ENCODE measurements at regions not wholly inside any gene's neighbourhood (a gene's known extent, or its start where the extent isn't known, plus 50 kb on each side); places are given as distances from the start of the nearest gene placed in this dataset.

DNA sequence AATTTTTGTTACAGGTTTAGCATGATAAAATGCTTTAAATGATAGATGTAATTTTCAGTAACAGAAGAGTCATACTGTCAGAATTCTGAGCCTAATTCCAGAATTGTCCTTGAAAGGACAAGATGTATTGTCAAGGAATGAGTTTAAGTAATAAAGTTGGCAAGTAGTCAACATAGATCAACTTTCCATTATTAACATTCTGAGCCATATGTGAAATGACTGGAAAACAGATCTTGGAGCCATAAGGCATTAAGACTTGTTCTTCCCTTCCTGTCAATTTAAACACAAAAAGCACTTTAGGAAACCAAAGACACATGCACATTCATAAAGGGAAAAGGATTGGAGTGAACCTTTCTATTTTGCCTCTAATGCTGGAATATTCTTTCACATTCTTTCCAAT is 107.0 kb downstream of the ODF2L start:
- Histone ChIP-seq H3K27me3 (replicated peaks in 1 of 4; ENCODE audit: control insufficient read depth in 3 of 4, extremely low read depth in 1 of 4, insufficient read depth in 3 of 4, low read length in 3 of 4) (no peaks in the 10 kb centered on the region), H3K9ac (replicated peaks in 1 of 4; ENCODE audit: extremely low read depth in 1 of 4, low read depth in 3 of 4, low read length in 3 of 4) (no peak overlapping the region), H3K23me2 (ENCODE audit: low read depth, low read length) (no peaks in the 10 kb centered on the region), H2BK12ac (ENCODE audit: low read depth, low read length) (no peak overlapping the region), H4K91ac (replicated peaks; ENCODE audit: insufficient read length, low read length) (no peak overlapping the region), H3K4me3 (ENCODE audit: extremely low read depth in 1 of 4, insufficient read depth in 2 of 4, low read depth in 3 of 4, low read length in 4 of 4) (no peak overlapping the region), H4K8ac (ENCODE audit: extremely low read depth, insufficient read depth, low read length) (no peak overlapping the region), H2AFZ (ENCODE audit: low read length) (no peak overlapping the region), H3K79me1 (ENCODE audit: low read depth, low read length) (no peaks in the 10 kb centered on the region), H3K56ac (replicated peaks; ENCODE audit: insufficient read length, low read depth, low read length) (no peak overlapping the region), H4K20me1 (replicated peaks in 1 of 2; ENCODE audit: control insufficient read depth in 1 of 2, insufficient read depth in 2 of 2, low read length in 2 of 2) (no peaks in the 10 kb centered on the region), H3K36me3 (ENCODE audit: control insufficient read depth in 2 of 4, insufficient read depth in 4 of 4, low read length in 3 of 4) (no peaks in the 10 kb centered on the region), H3K79me2 (ENCODE audit: control insufficient read depth in 1 of 2, insufficient read depth in 2 of 2, low read length in 2 of 2) (no peaks in the 10 kb centered on the region), H2BK15ac (ENCODE audit: low read length) (no peak overlapping the region), H3K23ac (ENCODE audit: insufficient read length) (no peak overlapping the region), H3K18ac (ENCODE audit: extremely low read depth, low read length) (no peak overlapping the region), H3K14ac (ENCODE audit: insufficient read length) (no peak overlapping the region), H3K4me2 (ENCODE audit: insufficient read depth in 1 of 2, low read depth in 2 of 2, low read length in 2 of 2) (no peak overlapping the region), H2AK5ac (ENCODE audit: low read depth, low read length) (no peak overlapping the region), H2BK5ac (ENCODE audit: low read depth, low read length) (no peak overlapping the region), H3K9me3 (ENCODE audit: insufficient read depth in 2 of 2, low read depth in 1 of 2, low read length in 1 of 2) (no peaks in the 10 kb centered on the region), H3K4ac (replicated peaks; ENCODE audit: insufficient read length, low read depth, low read length) (no peak overlapping the region), H4K5ac (ENCODE audit: insufficient read length, low read depth, low read length) (no peak overlapping the region), H3K4me1 (replicated peaks in 1 of 4; ENCODE audit: control insufficient read depth in 3 of 4, insufficient read depth in 4 of 4, low read length in 3 of 4) (no peaks in the 10 kb centered on the region), H3K27ac (ENCODE audit: low read depth, low read length) (no peak overlapping the region), H2BK120ac (replicated peaks; ENCODE audit: low read depth, low read length) (no peak overlapping the region), H2BK20ac (ENCODE audit: low read length) (no peak overlapping the region)
- CTCF ChIA-PET (ENCODE audit: partially characterized antibody), result interaction anchor here (0.5 kb wide), 1 partner anchor 889 kb away, joined by 3 read pairs; no protein-coding TSS in a partner anchor
- DNase-seq (ENCODE audit: low read depth in 1 of 2, low spot score in 2 of 2) (no peak), FAIRE-seq (no peak)
- POLR2A ChIA-PET (ENCODE audit: partially characterized antibody), result no interaction called here
- no peak for TF ChIP-seq SIRT6 (IDR thresholded peaks at IDR 0.05; ENCODE audit: low read length)
- TF ChIP-seq, protein P1, sequence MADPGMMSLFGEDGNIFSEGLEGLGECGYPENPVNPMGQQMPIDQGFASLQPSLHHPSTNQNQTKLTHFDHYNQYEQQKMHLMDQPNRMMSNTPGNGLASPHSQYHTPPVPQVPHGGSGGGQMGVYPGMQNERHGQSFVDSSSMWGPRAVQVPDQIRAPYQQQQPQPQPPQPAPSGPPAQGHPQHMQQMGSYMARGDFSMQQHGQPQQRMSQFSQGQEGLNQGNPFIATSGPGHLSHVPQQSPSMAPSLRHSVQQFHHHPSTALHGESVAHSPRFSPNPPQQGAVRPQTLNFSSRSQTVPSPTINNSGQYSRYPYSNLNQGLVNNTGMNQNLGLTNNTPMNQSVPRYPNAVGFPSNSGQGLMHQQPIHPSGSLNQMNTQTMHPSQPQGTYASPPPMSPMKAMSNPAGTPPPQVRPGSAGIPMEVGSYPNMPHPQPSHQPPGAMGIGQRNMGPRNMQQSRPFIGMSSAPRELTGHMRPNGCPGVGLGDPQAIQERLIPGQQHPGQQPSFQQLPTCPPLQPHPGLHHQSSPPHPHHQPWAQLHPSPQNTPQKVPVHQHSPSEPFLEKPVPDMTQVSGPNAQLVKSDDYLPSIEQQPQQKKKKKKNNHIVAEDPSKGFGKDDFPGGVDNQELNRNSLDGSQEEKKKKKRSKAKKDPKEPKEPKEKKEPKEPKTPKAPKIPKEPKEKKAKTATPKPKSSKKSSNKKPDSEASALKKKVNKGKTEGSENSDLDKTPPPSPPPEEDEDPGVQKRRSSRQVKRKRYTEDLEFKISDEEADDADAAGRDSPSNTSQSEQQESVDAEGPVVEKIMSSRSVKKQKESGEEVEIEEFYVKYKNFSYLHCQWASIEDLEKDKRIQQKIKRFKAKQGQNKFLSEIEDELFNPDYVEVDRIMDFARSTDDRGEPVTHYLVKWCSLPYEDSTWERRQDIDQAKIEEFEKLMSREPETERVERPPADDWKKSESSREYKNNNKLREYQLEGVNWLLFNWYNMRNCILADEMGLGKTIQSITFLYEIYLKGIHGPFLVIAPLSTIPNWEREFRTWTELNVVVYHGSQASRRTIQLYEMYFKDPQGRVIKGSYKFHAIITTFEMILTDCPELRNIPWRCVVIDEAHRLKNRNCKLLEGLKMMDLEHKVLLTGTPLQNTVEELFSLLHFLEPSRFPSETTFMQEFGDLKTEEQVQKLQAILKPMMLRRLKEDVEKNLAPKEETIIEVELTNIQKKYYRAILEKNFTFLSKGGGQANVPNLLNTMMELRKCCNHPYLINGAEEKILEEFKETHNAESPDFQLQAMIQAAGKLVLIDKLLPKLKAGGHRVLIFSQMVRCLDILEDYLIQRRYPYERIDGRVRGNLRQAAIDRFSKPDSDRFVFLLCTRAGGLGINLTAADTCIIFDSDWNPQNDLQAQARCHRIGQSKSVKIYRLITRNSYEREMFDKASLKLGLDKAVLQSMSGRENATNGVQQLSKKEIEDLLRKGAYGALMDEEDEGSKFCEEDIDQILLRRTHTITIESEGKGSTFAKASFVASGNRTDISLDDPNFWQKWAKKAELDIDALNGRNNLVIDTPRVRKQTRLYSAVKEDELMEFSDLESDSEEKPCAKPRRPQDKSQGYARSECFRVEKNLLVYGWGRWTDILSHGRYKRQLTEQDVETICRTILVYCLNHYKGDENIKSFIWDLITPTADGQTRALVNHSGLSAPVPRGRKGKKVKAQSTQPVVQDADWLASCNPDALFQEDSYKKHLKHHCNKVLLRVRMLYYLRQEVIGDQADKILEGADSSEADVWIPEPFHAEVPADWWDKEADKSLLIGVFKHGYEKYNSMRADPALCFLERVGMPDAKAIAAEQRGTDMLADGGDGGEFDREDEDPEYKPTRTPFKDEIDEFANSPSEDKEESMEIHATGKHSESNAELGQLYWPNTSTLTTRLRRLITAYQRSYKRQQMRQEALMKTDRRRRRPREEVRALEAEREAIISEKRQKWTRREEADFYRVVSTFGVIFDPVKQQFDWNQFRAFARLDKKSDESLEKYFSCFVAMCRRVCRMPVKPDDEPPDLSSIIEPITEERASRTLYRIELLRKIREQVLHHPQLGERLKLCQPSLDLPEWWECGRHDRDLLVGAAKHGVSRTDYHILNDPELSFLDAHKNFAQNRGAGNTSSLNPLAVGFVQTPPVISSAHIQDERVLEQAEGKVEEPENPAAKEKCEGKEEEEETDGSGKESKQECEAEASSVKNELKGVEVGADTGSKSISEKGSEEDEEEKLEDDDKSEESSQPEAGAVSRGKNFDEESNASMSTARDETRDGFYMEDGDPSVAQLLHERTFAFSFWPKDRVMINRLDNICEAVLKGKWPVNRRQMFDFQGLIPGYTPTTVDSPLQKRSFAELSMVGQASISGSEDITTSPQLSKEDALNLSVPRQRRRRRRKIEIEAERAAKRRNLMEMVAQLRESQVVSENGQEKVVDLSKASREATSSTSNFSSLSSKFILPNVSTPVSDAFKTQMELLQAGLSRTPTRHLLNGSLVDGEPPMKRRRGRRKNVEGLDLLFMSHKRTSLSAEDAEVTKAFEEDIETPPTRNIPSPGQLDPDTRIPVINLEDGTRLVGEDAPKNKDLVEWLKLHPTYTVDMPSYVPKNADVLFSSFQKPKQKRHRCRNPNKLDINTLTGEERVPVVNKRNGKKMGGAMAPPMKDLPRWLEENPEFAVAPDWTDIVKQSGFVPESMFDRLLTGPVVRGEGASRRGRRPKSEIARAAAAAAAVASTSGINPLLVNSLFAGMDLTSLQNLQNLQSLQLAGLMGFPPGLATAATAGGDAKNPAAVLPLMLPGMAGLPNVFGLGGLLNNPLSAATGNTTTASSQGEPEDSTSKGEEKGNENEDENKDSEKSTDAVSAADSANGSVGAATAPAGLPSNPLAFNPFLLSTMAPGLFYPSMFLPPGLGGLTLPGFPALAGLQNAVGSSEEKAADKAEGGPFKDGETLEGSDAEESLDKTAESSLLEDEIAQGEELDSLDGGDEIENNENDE (IDR thresholded peaks at IDR 0.05; ENCODE audit: insufficient replicate concordance, low read length), result no peak

All from H1 (cell line).